Astrocyte (in vitro differentiated cells and primary cell): ENCODE measurements at regions not wholly inside any gene's neighbourhood (a gene's known extent, or its start where the extent isn't known, plus 50 kb on each side); places are given as distances from the start of the nearest gene placed in this dataset.

Source experiments
- CTCF ChIP-seq: IDR thresholded peaks from 2 replicates; pipeline ENCODE4 v1.5.1; 2011; ENCODE audit warnings: low read depth, mild to moderate bottlenecking, inconsistent platforms, low read length, moderate library complexity; ENCODE audit not compliant: insufficient read depth
- EZH2 ChIP-seq: IDR thresholded peaks from 2 replicates; pipeline ENCODE4 v1.6.1; 2012; ENCODE audit warnings: mild to moderate bottlenecking, low read length, inconsistent platforms; ENCODE audit not compliant: insufficient read depth

GRCh38 chr3:194249323-194250097 is 101.6 kb downstream of the CPN2 start:
- TF ChIP-seq EZH2: no peak
- no peak for TF ChIP-seq CTCF
